A673 (cell line): ENCODE measurements at regions not wholly inside any gene's neighbourhood (a gene's known extent, or its start where the extent isn't known, plus 50 kb on each side); places are given as distances from the start of the nearest gene placed in this dataset.

Experiments
- BruUV-seq: library from RNA; stranded (reverse); fragments of 400-500 nt; replicated peaks from 2 replicates; lab custom pipeline; 2021; lab: Mats Ljungman, UMichigan
- CTCF ChIA-PET: fragments of 300-600 bp; sonication (Branson Sonifier 250); formaldehyde crosslinking; loops from one replicate; lab custom pipeline; 2022; ENCODE audit warnings: antibody characterized with exemption; lab: Charles Lee
- POLR2A ChIA-PET: fragments of 300-600 bp; sonication (Branson Sonifier 250); formaldehyde crosslinking; loops from one replicate; lab custom pipeline; 2022; ENCODE audit warnings: antibody characterized with exemption; ENCODE audit not compliant: low non-redundant PET; lab: Charles Lee
- DNase-seq: peaks from one replicate; pipeline ENCODE4 v3.0.0-alpha.2; 2015; ENCODE audit warnings: low spot score
- H3K27ac ChIP-seq: fragments of 200-600 bp; sonication (generic); 2 replicates; pipeline ENCODE4 v1.5.1; 2016; ENCODE audit warnings: mixed run types, low read depth, mild to moderate bottlenecking, mixed read lengths, antibody characterized with exemption, low read length; ENCODE audit not compliant: poor library complexity, severe bottlenecking
- H3K27me3 ChIP-seq: fragments of 200-600 bp; sonication (generic); replicated peaks from 2 replicates; pipeline ENCODE4 v1.6.1; 2017; ENCODE audit warnings: mixed run types, low read depth, mild to moderate bottlenecking, mixed read lengths, antibody characterized with exemption, low read length; ENCODE audit not compliant: insufficient read depth, poor library complexity
- H3K36me3 ChIP-seq: fragments of 200-600 bp; sonication (generic); 2 replicates; pipeline ENCODE4 v1.6.1; 2016; ENCODE audit warnings: mixed run types, mild to moderate bottlenecking, mixed read lengths, antibody characterized with exemption, low read length; ENCODE audit not compliant: insufficient read depth, poor library complexity, severe bottlenecking
- H3K4me1 ChIP-seq: fragments of 200-600 bp; sonication (generic); 2 replicates; pipeline ENCODE4 v1.6.1; 2017; ENCODE audit warnings: mixed run types, mild to moderate bottlenecking, mixed read lengths, antibody characterized with exemption, low read length; ENCODE audit not compliant: insufficient read depth, poor library complexity, severe bottlenecking
- H3K4me3 ChIP-seq: fragments of 200-600 bp; sonication (generic); 2 replicates; pipeline ENCODE4 v1.5.1; 2016; ENCODE audit warnings: low read depth, mixed run types, mild to moderate bottlenecking, mixed read lengths, low read length; ENCODE audit not compliant: poor library complexity, severe bottlenecking
- H3K9me3 ChIP-seq: fragments of 200-600 bp; sonication (generic); 2 replicates; pipeline ENCODE4 v1.6.1; 2016; ENCODE audit warnings: mixed run types, low read depth, mild to moderate bottlenecking, mixed read lengths, antibody characterized with exemption, low read length; ENCODE audit not compliant: poor library complexity, severe bottlenecking
- EZH2 ChIP-seq: fragments of 200-600 bp; sonication (generic); IDR thresholded peaks from 2 replicates; pipeline ENCODE4 v1.6.1; 2017; ENCODE audit warnings: borderline replicate concordance, low read depth, mild to moderate bottlenecking, mixed read lengths, antibody characterized with exemption, low read length; ENCODE audit not compliant: poor library complexity, severe bottlenecking
- intact Hi-C: fragments of 100-400 bp; cut with micrococcal nuclease; formaldehyde crosslinking; loops from one replicate; pipeline ENCODE4 v1.10.0; 2022; ENCODE audit not compliant: unreplicated experiment
- TF ChIP-seq, protein P1 (sequence below): fragments of 300-800, 200-600 bp; sonication (generic); conservative IDR thresholded peaks from 2 replicates; pipeline ENCODE4 v1.5.1; 2017; ENCODE audit warnings: low read depth, mild to moderate bottlenecking, antibody characterized with exemption, low read length, moderate library complexity, mixed read lengths

DNA sequence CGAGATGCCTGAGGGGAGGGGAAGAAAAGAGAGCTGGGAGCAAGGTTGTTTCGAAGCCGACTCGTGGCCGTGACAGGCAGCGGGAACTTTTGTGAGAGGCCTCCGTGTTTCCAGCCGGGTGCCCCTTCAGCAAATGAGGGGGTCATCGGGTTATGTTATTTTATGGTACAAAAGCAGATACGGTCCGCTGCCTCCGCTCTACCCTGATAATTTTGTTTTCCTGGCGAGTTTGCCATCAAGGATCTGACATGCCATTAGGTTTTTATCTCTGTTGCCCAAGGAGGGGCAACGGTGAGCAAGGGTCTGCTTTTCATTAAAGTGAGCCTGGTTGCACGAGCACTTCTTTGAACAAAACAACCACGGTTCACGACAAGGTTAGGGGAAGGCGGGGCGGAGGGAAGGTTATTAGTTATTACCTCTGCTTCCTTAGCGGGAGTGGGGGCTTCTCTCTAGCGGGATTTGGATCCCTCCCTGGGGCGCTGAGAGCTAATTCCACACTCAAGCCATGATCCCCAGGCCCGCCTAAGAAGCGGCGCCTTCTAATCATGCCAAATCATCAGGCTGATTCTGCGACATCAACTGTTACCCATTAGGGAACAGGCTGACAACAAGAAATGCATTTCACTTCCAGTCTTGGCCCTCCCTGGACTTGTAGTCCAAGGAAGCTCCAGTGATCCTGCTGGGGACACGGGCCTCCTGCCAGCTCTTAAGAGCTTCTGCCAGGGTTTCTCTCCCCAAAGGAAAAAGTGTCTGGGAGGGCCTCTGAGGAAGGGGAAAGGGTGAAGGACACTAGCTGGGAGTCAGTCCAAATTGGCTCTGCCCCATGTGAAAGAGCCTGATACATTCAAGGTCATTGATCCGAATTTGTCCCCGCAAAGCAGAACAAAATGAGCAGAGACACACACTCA is 617.7 kb downstream of the MID1IP1 start:
- CTCF ChIA-PET: no interaction called here
- H3K36me3 ChIP-seq: no peaks in the 10 kb centered on the region
- no peak overlapping the region for H3K4me3 ChIP-seq
- POLR2A ChIA-PET: no interaction called here
- peak; percentile 15 for DNase-seq
- peaks cover 4% of the 10 kb centered on the region for H3K4me1 ChIP-seq
- H3K9me3 ChIP-seq: no peaks in the 10 kb centered on the region
- BruUV-seq: no TSS peak
- H3K27ac ChIP-seq: no peak overlapping the region
- no peaks in the 10 kb centered on the region for H3K27me3 ChIP-seq
- intact Hi-C loops: no loop called here
- no peak for TF ChIP-seq EZH2

DNA sequence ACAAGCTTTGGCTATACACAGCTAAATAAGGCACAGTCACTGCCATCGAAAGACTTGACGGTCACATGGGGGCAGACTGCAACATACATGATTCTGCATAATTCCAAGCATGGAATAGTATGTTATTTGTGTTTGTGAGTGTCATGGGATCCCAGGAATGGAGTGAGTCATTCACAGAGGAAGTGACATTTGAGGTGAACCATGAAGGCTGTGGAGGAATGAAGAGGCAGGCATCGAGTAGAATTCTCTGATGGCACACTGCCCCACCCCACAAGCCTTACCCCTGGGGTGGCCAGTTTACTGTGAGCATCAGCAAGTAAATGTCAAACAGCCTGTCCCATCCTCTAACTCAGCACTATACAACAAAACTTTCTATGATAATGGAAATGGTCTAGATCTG is 619.7 kb downstream of the MID1IP1 start:
- Histone ChIP-seq H3K27ac (no peak overlapping the region), H3K9me3 (no peaks in the 10 kb centered on the region), H3K4me3 (no peak overlapping the region), H3K27me3 (no peaks in the 10 kb centered on the region), H3K36me3 (no peaks in the 10 kb centered on the region), H3K4me1 (peaks cover 4% of the 10 kb centered on the region)
- intact Hi-C loops: no loop called here
- CTCF ChIA-PET: no interaction called here
- DNase-seq: no peak
- TF ChIP-seq EZH2: no peak
- TF ChIP-seq, protein P1, sequence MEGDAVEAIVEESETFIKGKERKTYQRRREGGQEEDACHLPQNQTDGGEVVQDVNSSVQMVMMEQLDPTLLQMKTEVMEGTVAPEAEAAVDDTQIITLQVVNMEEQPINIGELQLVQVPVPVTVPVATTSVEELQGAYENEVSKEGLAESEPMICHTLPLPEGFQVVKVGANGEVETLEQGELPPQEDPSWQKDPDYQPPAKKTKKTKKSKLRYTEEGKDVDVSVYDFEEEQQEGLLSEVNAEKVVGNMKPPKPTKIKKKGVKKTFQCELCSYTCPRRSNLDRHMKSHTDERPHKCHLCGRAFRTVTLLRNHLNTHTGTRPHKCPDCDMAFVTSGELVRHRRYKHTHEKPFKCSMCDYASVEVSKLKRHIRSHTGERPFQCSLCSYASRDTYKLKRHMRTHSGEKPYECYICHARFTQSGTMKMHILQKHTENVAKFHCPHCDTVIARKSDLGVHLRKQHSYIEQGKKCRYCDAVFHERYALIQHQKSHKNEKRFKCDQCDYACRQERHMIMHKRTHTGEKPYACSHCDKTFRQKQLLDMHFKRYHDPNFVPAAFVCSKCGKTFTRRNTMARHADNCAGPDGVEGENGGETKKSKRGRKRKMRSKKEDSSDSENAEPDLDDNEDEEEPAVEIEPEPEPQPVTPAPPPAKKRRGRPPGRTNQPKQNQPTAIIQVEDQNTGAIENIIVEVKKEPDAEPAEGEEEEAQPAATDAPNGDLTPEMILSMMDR: no peak
- POLR2A ChIA-PET: no interaction called here
- no TSS peak for BruUV-seq

DNA sequence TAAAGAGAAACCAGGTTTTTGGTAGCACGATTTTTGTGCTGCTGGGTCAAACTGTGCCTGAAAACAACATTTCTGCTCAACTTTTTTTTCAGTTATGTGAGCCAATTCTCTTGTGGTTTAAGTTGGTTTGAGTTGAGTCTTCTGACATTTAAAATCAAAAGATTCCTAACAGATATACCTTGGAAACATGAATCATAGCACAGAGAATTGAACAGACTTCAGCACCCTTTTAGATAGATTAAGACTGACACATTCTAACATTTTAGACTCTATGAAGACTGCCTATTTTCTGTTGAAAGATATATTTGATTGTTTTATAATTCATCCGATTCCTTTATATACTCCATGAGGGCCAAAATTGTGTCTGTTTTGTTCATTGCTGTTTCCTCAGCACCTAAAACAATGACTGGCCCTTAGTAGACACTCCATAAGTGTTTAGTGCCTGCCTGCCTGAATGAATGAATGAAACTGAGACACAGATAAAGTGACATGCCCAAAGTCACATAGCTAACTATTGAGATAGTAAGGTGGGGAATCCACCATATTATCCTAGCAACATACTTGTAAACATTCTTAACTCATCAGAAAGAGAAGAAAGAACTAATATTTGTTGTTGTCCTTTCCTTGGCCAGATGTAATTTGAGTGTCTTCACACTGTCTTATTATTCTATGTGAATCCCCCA is 624.0 kb downstream of the MID1IP1 start:
- no peaks in the 10 kb centered on the region for H3K4me1 ChIP-seq
- no peaks in the 10 kb centered on the region for H3K9me3 ChIP-seq
- DNase-seq: no peak
- POLR2A ChIA-PET: no interaction called here
- H3K27ac ChIP-seq: no peak overlapping the region
- intact Hi-C loops: no loop called here
- CTCF ChIA-PET: no interaction called here
- no peak overlapping the region for H3K4me3 ChIP-seq
- H3K36me3 ChIP-seq: no peaks in the 10 kb centered on the region
- no peak for TF ChIP-seq EZH2
- TF ChIP-seq, protein P1: no peak
- no peaks in the 10 kb centered on the region for H3K27me3 ChIP-seq
- no TSS peak for BruUV-seq
